Mucosa of descending colon (tissue), 3 donors: ENCODE measurements at regions not wholly inside any gene's neighbourhood (a gene's known extent, or its start where the extent isn't known, plus 50 kb on each side); places are given as distances from the start of the nearest gene placed in this dataset.

Source experiments
- ATAC-seq: fragments of 200-7000 bp; cut with Tn5 transposase; one replicate; pipeline ENCODE4 v1.9.1; 2020; ENCODE audit warnings: mild to moderate bottlenecking, moderate library complexity
- DNase-seq, 3 donors: peaks; one replicate each; pipeline ENCODE4 v3.0.0-alpha.2; 2020
- H3K36me3 ChIP-seq: fragments of 200-600 bp; one replicate; pipeline ENCODE4 v1.8.0; 2021; ENCODE audit warnings: low read depth, mild to moderate bottlenecking
- H3K4me1 ChIP-seq: fragments of 200-600 bp; one replicate; pipeline ENCODE4 v1.8.0; 2021; ENCODE audit warnings: low read depth, mild to moderate bottlenecking
- H3K4me3 ChIP-seq: fragments of 200-600 bp; one replicate; pipeline ENCODE4 v1.8.0; 2021; ENCODE audit warnings: mild to moderate bottlenecking
- H3K9me3 ChIP-seq: fragments of 200-600 bp; one replicate; pipeline ENCODE4 v1.8.0; 2021; ENCODE audit warnings: mild to moderate bottlenecking
- intact Hi-C, 2 donors: fragments of 100-400 bp; cut with DNase I in 1 of 2; cut with micrococcal nuclease in 1 of 2; formaldehyde crosslinking; loops; one replicate each; pipeline versions ENCODE4 v1.11.0 to v1.11.1; 2022; cut with DNase I, micrococcal nuclease
- TF ChIP-seq, protein P1 (sequence below): fragments of 200-600 bp; IDR thresholded peaks from one replicate; pipeline ENCODE4 v1.8.0; 2022; ENCODE audit warnings: antibody characterized with exemption, mild to moderate bottlenecking
- donor health status: DM: no; HTN: no; CAD: no; lungs with moderate emphysema.
- donor health status: DM: no; HTN: no; CAD: no.
- donor health status: DM: no; HTN: yes; CAD: no.

DNA sequence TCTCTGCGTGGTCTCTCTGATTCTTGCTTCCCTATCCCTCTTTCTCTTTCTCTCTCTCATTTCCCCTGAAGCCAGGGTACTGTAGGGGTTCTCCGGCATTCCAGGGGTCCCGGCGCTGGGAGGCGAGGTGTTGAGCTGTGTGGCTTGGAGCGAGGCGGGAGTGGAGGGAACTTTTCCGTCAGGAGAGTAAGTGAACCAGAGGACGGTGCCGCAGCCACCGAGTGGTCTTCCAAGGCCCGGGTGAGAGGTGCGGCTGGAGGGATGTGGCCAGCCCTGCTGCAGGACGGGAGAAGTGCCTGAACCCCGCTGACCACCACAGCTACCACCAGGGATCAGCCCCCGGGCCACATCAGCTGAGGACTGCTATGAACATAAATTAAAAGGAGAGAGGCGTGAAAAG is 68.2 kb upstream of the FAM181A start:
- ATAC-seq, result no peak
- H3K4me3 ChIP-seq, result no peak overlapping the region
- intact Hi-C loops, result no loop called here

DNA sequence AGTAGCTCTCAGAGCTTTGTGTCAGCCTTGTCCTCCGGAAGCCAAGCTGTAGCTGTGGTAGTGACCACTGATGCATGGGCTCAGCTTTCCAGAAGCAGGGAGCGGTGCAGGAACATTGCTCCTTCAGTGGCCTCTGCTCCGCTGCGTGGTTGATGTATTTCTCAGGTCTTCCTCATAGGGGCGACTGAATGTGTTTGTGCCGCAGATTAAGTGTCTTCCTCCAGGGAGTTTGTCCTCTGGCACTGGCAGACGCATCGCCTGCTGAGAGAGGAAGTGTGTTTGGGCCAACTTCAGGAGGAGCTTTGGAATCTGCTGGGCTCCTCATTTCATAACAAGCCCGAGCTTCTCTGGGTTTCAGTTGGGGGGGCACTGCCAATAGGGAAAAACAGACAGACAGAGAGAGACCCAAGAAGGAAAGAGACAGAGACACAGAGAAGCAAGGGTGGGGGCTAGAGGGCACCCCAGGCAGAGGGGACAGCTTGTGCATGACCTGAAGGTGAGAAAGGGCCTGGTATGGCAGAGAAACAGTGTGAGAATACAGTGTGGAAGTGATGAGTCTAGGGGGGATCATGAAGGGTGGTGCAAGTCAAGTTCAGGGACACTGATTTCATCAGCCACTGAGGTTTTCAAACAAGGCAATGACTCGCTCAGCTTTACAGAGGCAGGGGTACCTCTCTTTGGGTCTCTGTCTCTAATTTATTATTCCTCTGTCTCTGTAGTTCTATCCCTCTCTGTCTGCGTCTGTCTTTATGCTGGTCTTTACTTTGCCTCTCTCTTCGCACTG is 69.4 kb upstream of the PRIMA1 start:
- TF ChIP-seq, protein P1, sequence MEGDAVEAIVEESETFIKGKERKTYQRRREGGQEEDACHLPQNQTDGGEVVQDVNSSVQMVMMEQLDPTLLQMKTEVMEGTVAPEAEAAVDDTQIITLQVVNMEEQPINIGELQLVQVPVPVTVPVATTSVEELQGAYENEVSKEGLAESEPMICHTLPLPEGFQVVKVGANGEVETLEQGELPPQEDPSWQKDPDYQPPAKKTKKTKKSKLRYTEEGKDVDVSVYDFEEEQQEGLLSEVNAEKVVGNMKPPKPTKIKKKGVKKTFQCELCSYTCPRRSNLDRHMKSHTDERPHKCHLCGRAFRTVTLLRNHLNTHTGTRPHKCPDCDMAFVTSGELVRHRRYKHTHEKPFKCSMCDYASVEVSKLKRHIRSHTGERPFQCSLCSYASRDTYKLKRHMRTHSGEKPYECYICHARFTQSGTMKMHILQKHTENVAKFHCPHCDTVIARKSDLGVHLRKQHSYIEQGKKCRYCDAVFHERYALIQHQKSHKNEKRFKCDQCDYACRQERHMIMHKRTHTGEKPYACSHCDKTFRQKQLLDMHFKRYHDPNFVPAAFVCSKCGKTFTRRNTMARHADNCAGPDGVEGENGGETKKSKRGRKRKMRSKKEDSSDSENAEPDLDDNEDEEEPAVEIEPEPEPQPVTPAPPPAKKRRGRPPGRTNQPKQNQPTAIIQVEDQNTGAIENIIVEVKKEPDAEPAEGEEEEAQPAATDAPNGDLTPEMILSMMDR, result no peak
- intact Hi-C loops, result no loop called here
- ATAC-seq, result no peak

More for the DNA sequence above, 68.2 kb upstream of the FAM181A start:
- DNase-seq, result no peak
- Histone ChIP-seq H3K36me3 (no peaks in the 10 kb centered on the region), H3K4me1 (no peaks in the 10 kb centered on the region), H3K9me3 (no peaks in the 10 kb centered on the region)
- TF ChIP-seq, protein P1, result no peak

DNA sequence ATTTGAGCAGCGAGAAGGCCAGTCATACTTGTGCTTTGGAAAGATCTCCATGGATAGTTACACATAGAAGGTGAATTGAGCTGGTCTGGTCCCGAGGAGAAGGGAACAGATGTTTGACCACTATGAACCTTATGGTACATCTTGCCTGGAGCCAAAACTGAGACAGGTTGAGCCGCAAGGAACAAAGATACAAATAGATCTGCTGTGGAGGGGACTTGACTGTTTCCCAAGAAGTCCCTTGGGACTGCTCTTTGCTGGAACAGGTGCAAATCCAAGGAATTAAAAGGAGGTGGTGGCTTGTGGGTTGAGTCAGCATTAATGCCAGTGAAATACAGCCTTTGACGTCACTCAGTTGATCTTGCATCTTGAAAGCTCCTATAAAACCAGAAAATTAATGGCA is 68.8 kb upstream of the PRIMA1 start:
- Histone ChIP-seq H3K4me1 (no peaks in the 10 kb centered on the region), H3K36me3 (no peaks in the 10 kb centered on the region), H3K9me3 (no peaks in the 10 kb centered on the region), H3K4me3 (no peak overlapping the region)
- intact Hi-C loops, result no loop called here
- ATAC-seq, result no peak
- DNase-seq, result no peak
- TF ChIP-seq, protein P1, result no peak

More for the DNA sequence above, 69.4 kb upstream of the PRIMA1 start:
- no peak for DNase-seq
- no peaks in the 10 kb centered on the region for H3K36me3 ChIP-seq
- H3K9me3 ChIP-seq, result no peaks in the 10 kb centered on the region
- no peaks in the 10 kb centered on the region for H3K4me1 ChIP-seq
- no peak overlapping the region for H3K4me3 ChIP-seq

DNA sequence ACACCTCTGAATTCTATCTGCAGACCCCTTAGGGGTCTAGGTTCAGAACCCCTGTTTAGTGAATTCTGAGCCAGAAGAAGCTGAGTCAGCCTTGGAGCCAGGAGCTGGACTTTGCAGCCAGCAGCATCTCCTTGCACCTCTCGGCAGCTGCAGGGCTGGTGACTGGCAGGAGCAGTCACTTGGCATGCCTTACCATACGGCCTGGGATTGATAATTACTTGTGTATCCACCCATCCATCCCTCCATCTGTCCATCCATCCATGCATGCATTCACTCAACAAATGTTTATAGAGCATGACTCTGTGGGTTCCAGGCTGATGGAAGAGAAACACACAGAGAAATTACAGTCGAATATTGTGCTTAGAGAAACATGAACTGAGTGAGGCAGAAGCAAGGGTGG is 67.5 kb upstream of the PRIMA1 start:
- Histone ChIP-seq H3K36me3 (no peaks in the 10 kb centered on the region), H3K9me3 (no peaks in the 10 kb centered on the region), H3K4me3 (no peak overlapping the region), H3K4me1 (no peaks in the 10 kb centered on the region)
- intact Hi-C loops, result no loop called here
- TF ChIP-seq, protein P1, result no peak
- ATAC-seq (no peak), DNase-seq (no peak)

DNA sequence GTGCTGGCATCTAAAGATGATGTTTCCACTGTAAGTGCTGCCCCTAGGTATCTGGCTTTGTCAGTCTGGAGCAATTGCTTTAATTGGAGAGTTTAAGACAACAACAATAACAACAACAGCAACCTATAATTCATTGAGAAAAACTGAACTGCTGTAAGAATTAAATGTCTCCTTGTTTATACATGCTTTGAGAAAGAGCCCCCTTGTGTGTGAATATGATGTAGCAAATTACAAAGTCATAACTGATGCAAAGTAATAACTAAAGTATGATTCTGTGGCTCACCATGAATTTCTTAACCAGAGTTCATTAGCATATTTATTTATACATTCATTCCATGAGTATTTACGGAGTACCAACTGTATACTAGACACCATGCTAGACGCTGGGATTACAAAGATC is 59.2 kb upstream of the PRIMA1 start:
- H3K4me1 ChIP-seq, result no peaks in the 10 kb centered on the region
- no peaks in the 10 kb centered on the region for H3K9me3 ChIP-seq
- TF ChIP-seq, protein P1, result no peak
- ATAC-seq (no peak), DNase-seq (no peak)
- intact Hi-C loops, result no loop called here
- H3K4me3 ChIP-seq, result no peak overlapping the region
- H3K36me3 ChIP-seq, result no peaks in the 10 kb centered on the region

DNA sequence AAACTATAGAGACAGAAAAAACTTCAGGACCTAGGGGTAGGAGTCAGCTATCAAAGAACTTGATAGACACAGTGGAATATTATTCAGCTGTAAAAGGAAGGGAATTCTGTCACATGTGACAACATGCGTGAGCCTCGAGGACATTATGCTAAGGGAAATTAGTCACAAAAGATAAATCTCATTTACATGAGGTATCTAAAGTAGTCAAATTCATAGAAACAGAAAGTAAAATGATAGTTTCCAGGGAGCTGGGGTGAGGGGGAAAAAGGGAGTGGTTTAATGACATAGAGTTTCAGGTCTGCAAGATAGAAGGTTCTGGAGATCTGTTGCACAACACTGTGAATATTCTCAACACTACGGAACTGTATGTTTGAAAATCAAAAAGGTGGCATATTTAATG is 50.0 kb upstream of the PRIMA1 start:
- intact Hi-C loops, result no loop called here
- no peak for ATAC-seq
- TF ChIP-seq, protein P1, result no peak
- H3K4me3 ChIP-seq, result no peak overlapping the region
- H3K9me3 ChIP-seq, result no peaks in the 10 kb centered on the region
- H3K4me1 ChIP-seq, result no peaks in the 10 kb centered on the region
- H3K36me3 ChIP-seq, result no peaks in the 10 kb centered on the region
- no peak for DNase-seq
